Fibroblast of lung (primary cell): ENCODE measurements at regions not wholly inside any gene's neighbourhood (a gene's known extent, or its start where the extent isn't known, plus 50 kb on each side); places are given as distances from the start of the nearest gene placed in this dataset.

Source experiments
- DNase-seq, 2 donors: peaks; one replicate each; pipeline versions ENCODE4 v3.0.0 to v3.0.0-alpha.2; 2010; ENCODE audit warnings: low read depth in 2 of 2
- H2AFZ ChIP-seq: 2 replicates; pipeline ENCODE4 v1.5.1; 2012; ENCODE audit warnings: low read length, control low read depth, inconsistent platforms
- H3K27ac ChIP-seq: 2 replicates; pipeline ENCODE4 v1.5.1; 2011; ENCODE audit warnings: low read length, control low read depth; ENCODE audit not compliant: insufficient read depth
- H3K27me3 ChIP-seq: 2 replicates; pipeline ENCODE4 v1.5.1; 2011; ENCODE audit warnings: mild to moderate bottlenecking, low read length; ENCODE audit not compliant: control insufficient read depth, insufficient read depth
- H3K36me3 ChIP-seq: 2 replicates; pipeline ENCODE4 v1.5.1; 2011; ENCODE audit warnings: low read length; ENCODE audit not compliant: control insufficient read depth, insufficient read depth
- H3K4me1 ChIP-seq: 2 replicates; pipeline ENCODE4 v1.5.1; 2011; ENCODE audit warnings: low read length; ENCODE audit not compliant: control insufficient read depth, insufficient read depth; ENCODE audit errors: extremely low read depth
- H3K4me2 ChIP-seq: 2 replicates; pipeline ENCODE4 v1.5.1; 2011; ENCODE audit warnings: low read length, control low read depth; ENCODE audit not compliant: insufficient read depth; ENCODE audit errors: extremely low read depth
- H3K4me3 ChIP-seq, 4 experiments: fragments of 200-600 bp in 1 of 4; sonication (generic) in 1 of 4; replicated peaks in 1 of 4; 2 replicates each; pipeline ENCODE4 v1.5.1; 2011 to 2016; ENCODE audit warnings: low read length in 4 of 4, low read depth in 3 of 4, mild to moderate bottlenecking in 3 of 4, control low read depth in 2 of 4, inconsistent platforms in 1 of 4, mixed read lengths in 1 of 4; ENCODE audit not compliant: insufficient read depth in 1 of 4; ENCODE audit errors: control extremely low read depth in 1 of 4
- H3K79me2 ChIP-seq: 2 replicates; pipeline ENCODE4 v1.5.1; 2012; ENCODE audit warnings: mild to moderate bottlenecking, low read length, inconsistent platforms; ENCODE audit not compliant: control insufficient read depth, insufficient read depth
- H3K9ac ChIP-seq: 2 replicates; pipeline ENCODE4 v1.5.1; 2011; ENCODE audit warnings: mild to moderate bottlenecking, low read length, control low read depth; ENCODE audit not compliant: insufficient read depth
- H3K9me3 ChIP-seq: 2 replicates; pipeline ENCODE4 v1.5.1; 2012; ENCODE audit warnings: low read depth, low read length; ENCODE audit not compliant: control insufficient read depth, insufficient read depth
- H4K20me1 ChIP-seq: 2 replicates; pipeline ENCODE4 v1.5.1; 2011; ENCODE audit warnings: low read length; ENCODE audit not compliant: control insufficient read depth, insufficient read depth; ENCODE audit errors: extremely low read depth
- EZH2 ChIP-seq: IDR thresholded peaks from 2 replicates; pipeline ENCODE4 v1.5.1; 2012; ENCODE audit warnings: low read length, control low read depth, mild to moderate bottlenecking; ENCODE audit errors: missing control alignments
- TF ChIP-seq, protein P1 (sequence below), 2 donors: IDR thresholded peaks in 1 of 2; conservative IDR thresholded peaks in 1 of 2; 1 replicate in 1 of 2; 2 replicates in 1 of 2; pipeline ENCODE4 v1.5.1; 2011 to 2012; ENCODE audit warnings: low read length in 2 of 2, control low read depth in 1 of 2, inconsistent platforms in 1 of 2, low read depth in 1 of 2, mild to moderate bottlenecking in 1 of 2

DNA sequence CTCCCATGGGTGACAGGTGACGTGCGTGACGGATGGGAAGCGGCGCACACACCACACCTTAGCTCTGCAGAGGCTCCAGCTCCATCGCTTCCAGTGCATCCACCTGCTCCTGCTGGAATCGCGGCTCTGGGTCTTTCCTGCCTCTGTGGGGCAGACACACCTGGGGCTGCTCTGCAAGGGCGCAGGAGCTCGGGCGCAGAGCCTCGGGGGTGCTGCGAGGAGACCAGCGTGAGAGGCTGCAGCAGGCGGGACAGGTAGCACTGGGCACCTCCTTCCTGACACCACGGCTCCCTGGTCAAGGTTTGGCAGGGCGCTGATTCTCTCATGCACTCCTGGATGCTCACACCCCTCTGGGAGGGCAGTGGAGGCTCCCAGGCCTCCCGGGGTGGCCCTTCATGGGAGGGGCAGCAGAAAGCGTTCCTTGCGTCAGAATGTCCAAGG is 1494.3 kb downstream of the BRD1 start:
- no peaks in the 10 kb centered on the region for H3K9me3 ChIP-seq
- no peak overlapping the region for H3K27ac ChIP-seq
- no peaks in the 10 kb centered on the region for H3K27me3 ChIP-seq
- no peak overlapping the region for H3K4me2 ChIP-seq
- H3K79me2 ChIP-seq, result no peaks in the 10 kb centered on the region
- H3K9ac ChIP-seq, result no peak overlapping the region
- H4K20me1 ChIP-seq, result no peaks in the 10 kb centered on the region
- no peaks in the 10 kb centered on the region for H3K36me3 ChIP-seq
- TF ChIP-seq, protein P1, sequence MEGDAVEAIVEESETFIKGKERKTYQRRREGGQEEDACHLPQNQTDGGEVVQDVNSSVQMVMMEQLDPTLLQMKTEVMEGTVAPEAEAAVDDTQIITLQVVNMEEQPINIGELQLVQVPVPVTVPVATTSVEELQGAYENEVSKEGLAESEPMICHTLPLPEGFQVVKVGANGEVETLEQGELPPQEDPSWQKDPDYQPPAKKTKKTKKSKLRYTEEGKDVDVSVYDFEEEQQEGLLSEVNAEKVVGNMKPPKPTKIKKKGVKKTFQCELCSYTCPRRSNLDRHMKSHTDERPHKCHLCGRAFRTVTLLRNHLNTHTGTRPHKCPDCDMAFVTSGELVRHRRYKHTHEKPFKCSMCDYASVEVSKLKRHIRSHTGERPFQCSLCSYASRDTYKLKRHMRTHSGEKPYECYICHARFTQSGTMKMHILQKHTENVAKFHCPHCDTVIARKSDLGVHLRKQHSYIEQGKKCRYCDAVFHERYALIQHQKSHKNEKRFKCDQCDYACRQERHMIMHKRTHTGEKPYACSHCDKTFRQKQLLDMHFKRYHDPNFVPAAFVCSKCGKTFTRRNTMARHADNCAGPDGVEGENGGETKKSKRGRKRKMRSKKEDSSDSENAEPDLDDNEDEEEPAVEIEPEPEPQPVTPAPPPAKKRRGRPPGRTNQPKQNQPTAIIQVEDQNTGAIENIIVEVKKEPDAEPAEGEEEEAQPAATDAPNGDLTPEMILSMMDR (conservative IDR thresholded peaks at IDR 0.05 in 1 of 2, IDR thresholded peaks at IDR 0.05 in 1 of 2; ENCODE audit: low read depth in 1 of 2, low read length in 2 of 2), result no peak
- TF ChIP-seq EZH2, result no peak
- H2AFZ ChIP-seq, result no peak overlapping the region
- DNase-seq, result no peak
- H3K4me1 ChIP-seq, result no peaks in the 10 kb centered on the region
- no peak overlapping the region for H3K4me3 ChIP-seq

DNA sequence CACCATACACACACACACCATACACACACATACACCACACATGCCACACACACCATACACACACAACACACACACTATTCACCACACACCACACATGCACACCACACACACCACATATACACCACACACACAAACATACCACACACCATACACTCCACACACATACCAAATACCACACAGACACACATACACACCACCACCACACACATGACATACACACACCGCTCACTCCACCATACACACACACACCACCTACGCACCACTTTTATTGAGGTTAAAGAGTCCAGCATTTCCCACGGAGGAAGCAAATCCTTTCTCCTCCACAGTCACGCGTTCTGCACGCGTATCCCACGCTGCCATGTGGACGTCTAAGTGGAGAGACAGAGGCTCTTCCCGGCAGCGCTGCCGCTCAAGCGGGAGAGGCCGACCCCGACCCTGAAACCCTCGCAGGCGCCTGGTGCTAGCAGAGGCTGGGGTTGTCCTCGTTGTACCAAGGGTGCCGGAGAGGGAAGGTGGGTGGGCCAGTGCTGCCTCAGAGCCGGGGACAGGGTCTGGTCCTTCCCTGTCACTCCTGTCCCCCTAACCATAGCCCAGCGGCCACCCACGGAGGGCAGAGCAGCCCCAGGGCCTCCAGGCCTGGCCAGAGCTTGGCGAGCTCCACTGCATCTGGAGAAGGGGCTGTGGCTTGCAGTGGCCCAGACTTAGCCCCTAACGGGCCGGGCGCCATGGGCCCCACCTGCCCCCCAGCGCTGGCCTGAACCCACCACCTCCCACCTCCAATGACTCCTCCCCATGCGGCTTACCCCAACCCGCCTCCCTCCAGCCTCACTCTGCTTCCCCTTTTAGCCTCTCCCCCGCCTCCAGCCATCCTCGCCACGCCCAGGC is 1495.0 kb downstream of the BRD1 start:
- no peaks in the 10 kb centered on the region for H3K9me3 ChIP-seq
- no peak overlapping the region for H3K9ac ChIP-seq
- H2AFZ ChIP-seq, result no peak overlapping the region
- H3K4me1 ChIP-seq, result no peaks in the 10 kb centered on the region
- no peak for TF ChIP-seq EZH2
- TF ChIP-seq, protein P1 (conservative IDR thresholded peaks at IDR 0.05 in 1 of 2, IDR thresholded peaks at IDR 0.05 in 1 of 2; ENCODE audit: low read depth in 1 of 2, low read length in 2 of 2), result no peak
- H3K79me2 ChIP-seq, result no peaks in the 10 kb centered on the region
- no peaks in the 10 kb centered on the region for H4K20me1 ChIP-seq
- no peaks in the 10 kb centered on the region for H3K36me3 ChIP-seq
- no peak overlapping the region for H3K4me3 ChIP-seq
- no peak for DNase-seq
- H3K27ac ChIP-seq, result no peak overlapping the region
- H3K27me3 ChIP-seq, result no peaks in the 10 kb centered on the region
- H3K4me2 ChIP-seq, result no peak overlapping the region

DNA sequence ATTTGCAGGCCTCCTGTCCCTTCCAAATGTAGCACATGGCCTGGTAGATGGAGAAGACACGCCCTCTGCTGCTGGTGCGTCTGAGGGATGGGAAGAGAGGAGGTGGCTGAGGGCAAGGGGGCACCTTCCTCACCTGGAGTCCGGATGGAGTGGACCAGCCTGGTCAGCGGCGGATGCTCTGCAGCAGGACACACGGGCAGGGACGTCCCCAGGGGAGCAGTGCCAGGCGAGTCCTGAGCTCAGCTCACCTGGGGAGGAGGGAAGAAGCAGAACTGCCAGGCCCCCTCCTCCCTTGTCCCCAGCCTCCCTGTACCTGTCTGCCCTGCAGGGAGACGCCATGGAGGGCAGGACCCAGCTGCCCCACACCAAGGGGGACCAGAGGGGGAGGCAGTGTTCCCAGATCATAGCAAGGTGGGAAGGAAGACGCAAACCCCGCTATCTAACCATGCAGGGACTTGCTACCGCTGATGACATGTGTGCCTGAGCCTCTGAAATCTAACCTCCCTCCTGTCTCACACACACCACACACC is 1495.9 kb downstream of the BRD1 start:
- TF ChIP-seq EZH2, result no peak
- TF ChIP-seq, protein P1 (conservative IDR thresholded peaks at IDR 0.05 in 1 of 2, IDR thresholded peaks at IDR 0.05 in 1 of 2; ENCODE audit: low read depth in 1 of 2, low read length in 2 of 2), result no peak
- no peaks in the 10 kb centered on the region for H3K79me2 ChIP-seq
- H3K4me3 ChIP-seq, result no peak overlapping the region
- no peak overlapping the region for H3K4me2 ChIP-seq
- no peaks in the 10 kb centered on the region for H3K4me1 ChIP-seq
- H3K36me3 ChIP-seq, result no peaks in the 10 kb centered on the region
- no peak overlapping the region for H2AFZ ChIP-seq
- no peak overlapping the region for H3K9ac ChIP-seq
- no peak overlapping the region for H3K27ac ChIP-seq
- no peak for DNase-seq
- H3K9me3 ChIP-seq, result no peaks in the 10 kb centered on the region
- H3K27me3 ChIP-seq, result no peaks in the 10 kb centered on the region
- no peaks in the 10 kb centered on the region for H4K20me1 ChIP-seq
